Type B pancreatic cell (in vitro differentiated cells): ENCODE measurements at regions not wholly inside any gene's neighbourhood (a gene's known extent, or its start where the extent isn't known, plus 50 kb on each side); places are given as distances from the start of the nearest gene placed in this dataset.

Experiments
- DNase-seq: peaks from one replicate; pipeline ENCODE4 v3.0.0; 2021; ENCODE audit warnings: mixed read lengths; ENCODE audit not compliant: unreplicated experiment; ENCODE audit errors: extremely low spot score
- H3K27ac Mint-ChIP-seq: 2 replicates; pipeline ENCODE4 v1.8.0; 2021; ENCODE audit warnings: mild to moderate bottlenecking, mixed read lengths
- H3K27me3 Mint-ChIP-seq: 2 replicates; pipeline ENCODE4 v1.8.0; 2021; ENCODE audit warnings: mixed read lengths
- H3K36me3 Mint-ChIP-seq: 2 replicates; pipeline ENCODE4 v1.8.0; 2021; ENCODE audit warnings: mixed read lengths
- H3K4me1 Mint-ChIP-seq: one replicate; pipeline ENCODE4 v1.8.0; 2021; ENCODE audit warnings: mixed read lengths; ENCODE audit not compliant: unreplicated experiment
- H3K4me3 Mint-ChIP-seq: 2 replicates; pipeline ENCODE4 v1.8.0; 2021; ENCODE audit warnings: mild to moderate bottlenecking, mixed read lengths
- H3K9me3 Mint-ChIP-seq: 2 replicates; pipeline ENCODE4 v1.8.0; 2021; ENCODE audit warnings: mixed read lengths
- CTCF ChIP-seq: fragments of 200-600 bp; sonication (generic); conservative IDR thresholded peaks from 2 replicates; pipeline ENCODE4 v1.5.0; 2021; ENCODE audit warnings: antibody characterized with exemption, mild to moderate bottlenecking

DNA sequence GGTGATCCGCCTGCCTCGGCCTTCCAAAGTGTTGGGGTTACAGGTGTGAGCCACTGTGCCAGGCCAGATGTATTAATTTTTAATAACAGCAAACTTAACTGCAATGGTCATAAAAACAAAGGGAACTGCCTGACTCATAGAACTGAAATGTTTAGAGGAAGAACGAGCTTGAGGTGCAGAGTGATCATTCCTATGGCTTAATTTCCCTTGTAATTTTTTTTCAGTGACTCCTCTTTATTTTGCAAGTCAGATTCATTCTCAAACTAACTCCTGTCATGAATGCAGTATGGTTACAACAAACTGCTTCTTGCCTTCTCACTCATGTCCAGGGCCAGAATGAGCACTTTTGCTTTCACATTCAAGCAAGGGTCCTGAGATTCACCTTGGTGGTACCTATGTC lies 231.3 kb downstream of the HAPSTR1 start:
- Mint-ChIP-seq H3K27me3 (peaks cover 6% of the 10 kb centered on the region), H3K36me3 (no peaks in the 10 kb centered on the region), H3K4me1 (peaks cover 6% of the 10 kb centered on the region), H3K4me3 (no peak overlapping the region), H3K27ac (no peak overlapping the region), H3K9me3 (peaks cover 4% of the 10 kb centered on the region)
- TF ChIP-seq CTCF: no peak
- DNase-seq: no peak

- Mint-ChIP-seq H3K36me3 (no peaks in the 10 kb centered on the region), H3K4me3 (no peak overlapping the region), H3K27ac (no peak overlapping the region), H3K4me1 (peaks cover 6% of the 10 kb centered on the region), H3K9me3 (peaks cover 4% of the 10 kb centered on the region), H3K27me3 (peaks cover 10% of the 10 kb centered on the region)
- TF ChIP-seq CTCF: no peak
- no peak for DNase-seq
These were observed 231.7 kb downstream of the HAPSTR1 start for GRCh38 chr16:9323170-9323569.

GRCh38 chr16:9327253-9327652 lies 235.8 kb downstream of the HAPSTR1 start:
- Mint-ChIP-seq H3K27ac (no peak overlapping the region), H3K27me3 (peaks cover 27% of the 10 kb centered on the region), H3K4me3 (no peak overlapping the region), H3K9me3 (no peaks in the 10 kb centered on the region), H3K4me1 (peaks cover 16% of the 10 kb centered on the region), H3K36me3 (no peaks in the 10 kb centered on the region)
- no peak for DNase-seq
- TF ChIP-seq CTCF: no peak

GRCh38 chr16:9328411-9328810 lies 237.0 kb downstream of the HAPSTR1 start:
- DNase-seq: no peak
- no peak overlapping the region for H3K4me3 Mint-ChIP-seq
- H3K36me3 Mint-ChIP-seq: no peaks in the 10 kb centered on the region
- H3K4me1 Mint-ChIP-seq: peaks cover 10% of the 10 kb centered on the region
- H3K27me3 Mint-ChIP-seq: peaks cover 27% of the 10 kb centered on the region
- no peak overlapping the region for H3K27ac Mint-ChIP-seq
- TF ChIP-seq CTCF: no peak
- H3K9me3 Mint-ChIP-seq: no peaks in the 10 kb centered on the region

- TF ChIP-seq CTCF: no peak
- Mint-ChIP-seq H3K36me3 (no peaks in the 10 kb centered on the region), H3K4me3 (no peak overlapping the region), H3K4me1 (peaks cover 10% of the 10 kb centered on the region), H3K27ac (no peak overlapping the region), H3K9me3 (no peaks in the 10 kb centered on the region), H3K27me3 (peaks cover 27% of the 10 kb centered on the region)
- DNase-seq: no peak
These were observed 238.7 kb downstream of the HAPSTR1 start for GRCh38 chr16:9330095-9330494.

GRCh38 chr16:9331503-9331902 lies 240.1 kb downstream of the HAPSTR1 start:
- no peak for DNase-seq
- no peak overlapping the region for H3K4me3 Mint-ChIP-seq
- H3K9me3 Mint-ChIP-seq: no peaks in the 10 kb centered on the region
- peaks cover 31% of the 10 kb centered on the region for H3K27me3 Mint-ChIP-seq
- no peak for TF ChIP-seq CTCF
- H3K36me3 Mint-ChIP-seq: no peaks in the 10 kb centered on the region
- no peak overlapping the region for H3K27ac Mint-ChIP-seq
- H3K4me1 Mint-ChIP-seq: peaks cover 10% of the 10 kb centered on the region
